DMS114 treated with DMSO at 0.1 percent for 48 hours (cell line): ENCODE measurements at regions not wholly inside any gene's neighbourhood (a gene's known extent, or its start where the extent isn't known, plus 50 kb on each side); places are given as distances from the start of the nearest gene placed in this dataset.

ENCODE experiments used
- DNase-seq: peaks from one replicate; lab custom pipeline; 2025; ENCODE audit not compliant: unreplicated experiment; lab: John Stamatoyannopoulos, UW

DNA sequence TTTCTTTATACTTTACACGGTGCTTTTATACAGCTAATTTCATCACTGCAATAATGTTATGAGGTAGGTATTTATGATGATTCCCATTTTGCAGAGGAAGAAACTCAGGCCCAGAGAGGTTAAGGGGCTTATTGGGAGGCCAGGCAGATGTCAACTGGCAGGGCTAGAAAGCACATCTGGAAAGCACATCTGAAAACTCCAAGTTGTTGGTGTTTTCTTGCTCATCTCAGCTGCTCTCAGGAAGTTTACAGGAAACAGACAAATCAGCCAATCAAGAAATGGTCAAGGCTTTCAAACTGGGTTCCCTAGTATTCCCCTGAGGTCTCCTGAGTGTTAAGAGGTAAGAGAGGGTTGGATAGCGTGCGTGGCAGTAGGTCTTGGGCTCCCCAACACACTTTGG lies 124.1 kb upstream of the MED13L start:
- DNase-seq: no peak

DNA sequence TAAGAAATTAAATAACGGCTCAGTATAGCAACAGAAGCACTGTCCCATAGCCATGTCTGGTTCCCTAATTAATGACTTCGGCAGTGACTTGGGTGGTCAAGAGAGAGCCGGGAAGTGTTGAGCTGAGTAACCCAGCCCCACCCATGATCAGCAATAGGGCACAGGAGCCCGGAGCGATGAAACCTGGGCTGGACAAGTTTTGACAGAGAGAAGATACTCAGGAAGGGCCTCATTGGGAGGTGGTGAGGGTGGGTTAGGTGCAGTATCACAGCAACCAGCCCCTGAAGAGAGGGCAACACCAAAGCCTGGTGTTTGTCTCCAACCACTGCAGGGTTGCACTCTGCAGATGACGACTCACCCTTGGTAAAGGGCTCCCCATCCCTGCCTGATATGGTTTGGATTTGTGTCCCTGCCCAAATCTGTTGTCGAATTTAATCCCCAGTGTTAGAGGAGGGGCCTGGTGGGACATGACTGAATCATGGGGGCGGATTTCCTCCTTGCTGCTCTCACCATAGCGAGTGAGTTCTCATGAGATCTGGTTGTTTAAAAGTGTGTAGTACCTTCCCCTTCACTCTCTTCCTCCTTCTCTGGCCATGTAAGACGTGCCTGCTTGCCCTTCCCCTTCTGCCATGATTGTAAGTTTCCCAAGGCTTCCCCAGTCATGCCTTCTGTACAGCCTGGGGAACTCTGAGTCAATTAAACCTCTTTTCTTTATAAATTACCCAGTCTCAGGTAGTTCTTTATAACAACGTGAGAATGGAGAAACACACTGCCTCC lies 124.9 kb upstream of the MED13L start:
- no peak for DNase-seq

DNA sequence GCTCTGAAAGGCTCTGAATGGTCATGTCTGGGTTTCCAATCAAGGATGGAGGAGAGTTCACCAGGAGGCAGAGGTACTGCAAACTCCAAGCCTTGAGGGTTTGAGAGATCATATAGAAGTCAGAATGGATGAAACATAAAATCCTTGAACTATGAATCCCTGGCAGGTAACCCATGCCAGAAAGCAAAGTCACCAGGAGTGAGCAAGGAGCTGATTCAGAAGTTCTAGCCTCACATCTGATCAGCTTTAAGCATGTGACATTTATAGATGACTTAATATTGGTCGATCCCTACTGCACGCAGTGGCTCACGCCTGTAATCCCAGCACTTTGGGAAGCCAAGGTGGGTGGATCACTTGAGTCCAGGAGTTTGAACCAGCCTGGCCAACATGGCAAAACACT lies 126.1 kb upstream of the MED13L start:
- DNase-seq: no peak

DNA sequence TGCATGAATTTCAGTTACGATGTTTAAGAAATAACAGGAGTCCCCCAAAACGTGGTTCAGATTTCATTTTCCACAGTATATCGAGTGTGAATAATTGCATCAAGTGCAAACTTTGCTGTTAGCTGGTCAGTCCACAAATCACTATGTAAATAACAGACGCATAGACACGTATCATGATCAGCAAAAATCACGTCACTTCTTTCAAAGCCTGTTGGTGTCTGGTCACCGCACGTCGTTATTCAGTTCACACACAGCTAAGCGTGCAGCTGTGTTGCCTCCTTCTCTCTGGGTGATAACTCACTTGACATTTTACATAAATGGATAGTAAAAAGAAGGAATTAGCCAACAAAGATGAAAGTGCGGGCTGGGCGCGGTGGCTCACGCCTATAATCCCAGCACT lies 126.8 kb upstream of the MED13L start:
- DNase-seq: no peak

DNA sequence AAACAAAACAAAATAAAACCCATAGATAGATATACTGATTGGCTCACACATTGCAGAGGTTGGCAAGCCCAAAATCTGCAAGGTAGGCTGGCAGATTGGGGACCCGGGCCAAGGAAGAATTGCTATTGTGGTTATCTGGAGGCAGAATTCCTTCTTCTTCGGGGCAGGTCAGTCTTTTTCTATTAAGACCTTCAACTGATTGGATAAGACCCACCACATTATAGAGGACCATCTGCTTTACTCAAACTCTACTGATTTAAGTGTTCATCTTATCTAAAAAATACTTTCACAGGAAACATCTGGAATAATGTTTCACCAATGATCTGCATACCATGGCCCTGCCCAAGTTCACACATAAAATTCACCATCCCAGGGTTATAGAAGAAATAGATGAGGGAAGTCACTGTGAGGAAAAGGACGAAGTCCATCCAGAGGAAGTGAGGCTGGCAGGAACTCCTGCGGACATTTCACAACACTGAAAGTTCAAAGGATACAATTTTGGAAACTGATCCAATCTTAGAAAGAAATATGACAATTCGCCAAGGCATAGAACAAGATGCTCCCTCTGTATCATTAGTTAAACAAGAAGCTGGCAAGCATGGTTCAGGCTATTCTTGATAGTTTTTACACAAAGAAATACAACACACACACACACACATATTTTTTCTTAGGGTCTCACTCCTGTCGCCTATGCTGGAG lies 127.6 kb upstream of the MED13L start:
- DNase-seq: no peak

DNA sequence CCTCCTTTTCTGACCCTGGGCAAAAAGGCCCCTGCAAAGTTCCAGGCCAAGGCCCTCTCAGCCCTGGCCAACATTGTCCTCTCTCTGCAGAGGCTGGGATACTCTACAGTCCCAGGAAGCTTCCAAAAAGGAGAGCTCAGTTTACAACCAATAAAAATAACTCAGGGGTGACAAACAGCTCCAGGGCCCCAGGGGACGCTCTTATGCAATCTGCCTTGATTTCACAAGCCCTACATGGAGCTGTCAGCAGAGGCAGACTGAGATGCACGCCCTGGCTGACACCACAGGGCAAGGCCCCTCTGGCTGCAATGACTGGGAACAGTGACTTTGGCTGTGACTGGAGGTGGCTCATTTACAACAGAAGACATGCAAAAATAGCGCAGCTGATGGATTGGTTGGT lies 129.0 kb upstream of the MED13L start:
- DNase-seq: no peak

DNA sequence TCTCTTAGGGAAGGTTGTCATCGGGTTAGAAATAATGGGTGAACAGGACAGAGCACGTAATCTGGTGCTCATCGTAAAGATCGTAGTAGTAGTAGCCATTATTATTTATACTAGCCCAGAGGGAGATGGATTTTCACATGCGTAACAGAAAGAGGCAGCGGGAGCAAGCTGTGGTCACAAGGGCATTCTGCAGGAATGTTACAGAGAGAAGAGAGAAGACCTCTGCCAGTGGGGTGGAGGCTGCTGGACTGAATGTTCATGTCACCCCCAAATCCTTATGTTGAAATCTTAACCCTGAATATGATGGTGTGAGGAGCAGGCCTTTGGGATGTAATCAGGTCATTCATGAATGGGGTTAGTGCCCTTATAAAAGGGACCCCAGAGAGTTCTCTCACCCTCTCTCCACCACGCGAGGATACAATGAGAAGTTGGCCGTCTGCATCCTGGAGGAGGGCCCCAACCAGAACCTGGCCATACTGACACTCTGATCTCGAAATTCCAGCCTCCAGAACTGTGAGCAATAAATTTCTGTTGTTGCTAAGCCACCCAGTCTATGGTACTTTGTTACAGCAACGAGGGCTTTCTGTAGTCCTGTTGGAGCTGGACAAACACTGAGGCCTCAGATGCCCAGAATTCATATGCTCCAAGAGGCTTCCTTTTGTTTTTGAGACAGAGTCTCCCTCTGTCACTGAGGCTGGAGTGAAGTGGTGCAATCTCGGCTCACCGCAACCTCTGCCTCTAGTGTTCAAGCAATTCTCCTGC lies 131.2 kb upstream of the MED13L start:
- no peak for DNase-seq

DNA sequence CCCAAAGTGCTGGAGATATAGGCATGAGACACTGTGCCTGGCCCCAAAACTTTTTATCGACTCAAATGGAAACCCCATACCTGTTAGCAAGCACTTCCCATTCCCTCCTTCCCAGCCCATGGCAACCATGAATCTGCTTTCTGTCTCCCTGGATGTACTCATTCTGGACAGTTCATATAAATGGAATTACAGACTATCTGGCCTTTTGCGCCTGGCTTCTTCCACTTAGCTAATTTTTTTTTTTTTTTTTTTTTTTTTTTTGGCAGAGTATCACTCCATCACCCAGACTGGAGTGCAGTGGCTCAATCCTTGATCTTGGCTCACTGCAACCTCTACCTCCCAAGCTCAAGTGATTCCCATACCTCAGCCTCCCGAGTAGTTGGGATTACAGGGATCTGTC lies 134.5 kb upstream of the MED13L start:
- no peak for DNase-seq

DNA sequence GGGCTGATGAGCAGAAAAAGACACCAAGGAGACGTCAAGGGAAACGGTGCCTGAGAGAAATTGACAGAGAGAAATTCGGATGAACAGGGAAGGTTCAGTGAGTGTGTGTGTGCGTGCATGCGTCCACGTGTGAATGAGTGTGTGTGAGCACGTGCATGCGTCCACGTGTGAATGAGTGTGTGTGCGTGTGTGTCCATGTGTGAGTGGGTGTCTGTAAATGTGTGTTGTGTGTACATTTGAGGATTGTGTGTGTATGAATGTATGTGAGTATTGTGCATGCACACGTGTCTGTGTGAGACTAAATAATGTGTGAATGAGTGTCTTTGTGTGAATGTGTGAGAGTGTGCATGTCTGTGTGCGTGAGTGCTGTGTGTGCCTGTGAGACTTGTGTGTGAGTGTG lies 137.4 kb upstream of the MED13L start:
- no peak for DNase-seq

DNA sequence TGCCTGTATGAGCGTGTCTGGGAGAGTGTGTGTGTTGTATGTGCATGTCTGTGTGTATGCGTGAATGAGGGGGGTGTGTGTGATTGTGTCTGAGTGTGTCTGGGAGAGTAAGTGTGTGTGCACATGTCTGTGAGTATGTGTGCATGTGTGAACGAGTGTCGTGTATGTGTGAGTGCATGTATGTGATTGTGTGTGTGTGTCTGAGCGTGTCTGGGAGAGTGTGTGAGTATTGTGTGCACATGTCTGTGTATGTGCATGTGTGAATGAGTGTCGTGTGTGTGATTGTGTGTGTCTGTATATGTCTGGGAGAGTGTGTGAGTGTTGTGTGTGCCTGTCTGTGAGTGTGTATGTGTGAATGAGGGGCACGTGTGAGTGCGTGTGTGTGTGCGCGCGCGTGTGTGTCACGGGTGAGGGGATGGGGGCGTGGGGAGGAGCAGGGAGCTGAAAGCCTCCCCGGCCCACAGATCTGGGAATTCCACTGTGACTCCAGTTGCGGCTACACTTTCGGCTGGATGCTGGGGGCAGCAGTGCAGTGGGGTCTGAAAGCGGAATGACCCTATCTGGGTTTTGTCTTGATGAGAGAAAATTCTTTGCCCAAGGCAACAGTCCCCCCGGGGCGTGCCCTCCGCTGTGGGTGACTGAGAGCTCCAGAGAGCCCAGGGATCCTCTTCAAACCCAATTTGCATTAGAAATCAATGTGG lies 138.1 kb upstream of the MED13L start:
- no peak for DNase-seq

DNA sequence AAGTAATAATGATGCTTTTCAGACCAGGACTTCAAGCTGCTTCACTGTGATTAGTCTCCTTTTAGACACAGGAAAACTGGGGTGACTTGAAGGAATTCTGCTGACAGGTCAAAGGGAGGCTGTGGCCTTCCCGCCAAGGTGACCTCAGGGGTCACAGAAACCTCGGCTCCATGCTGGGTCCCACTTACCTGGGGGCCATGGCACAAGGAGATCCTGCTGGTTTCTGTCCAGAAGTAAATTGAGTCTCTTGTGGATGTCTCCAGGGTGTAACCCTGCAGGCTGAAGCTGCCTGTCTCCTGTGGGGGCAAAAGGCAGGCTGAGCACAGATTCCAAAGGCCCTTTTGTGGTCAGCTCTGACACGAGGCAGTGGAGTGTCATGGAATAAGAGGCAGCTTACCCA lies 138.7 kb upstream of the MED13L start:
- no peak for DNase-seq

DNA sequence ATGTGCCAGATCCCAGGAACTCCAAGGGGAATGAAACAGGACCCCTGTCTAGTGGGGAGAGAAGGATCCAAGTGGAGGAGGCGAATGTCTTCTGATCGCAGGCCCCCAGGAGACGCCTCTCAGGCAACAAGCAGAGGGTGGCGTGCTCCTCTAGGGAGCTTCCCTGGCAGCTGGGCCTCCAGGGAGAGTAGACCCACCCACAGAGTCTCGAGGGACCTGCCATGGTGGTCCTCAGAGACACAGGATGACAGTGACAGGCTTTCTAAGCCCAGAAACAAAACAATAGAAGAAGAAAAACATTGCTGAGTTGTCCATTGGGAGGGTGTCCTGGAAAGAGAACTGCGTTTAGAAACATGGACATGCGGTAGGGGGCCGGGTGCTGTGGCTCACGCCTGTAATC lies 140.6 kb upstream of the MAP1LC3B2 start:
- DNase-seq: no peak

DNA sequence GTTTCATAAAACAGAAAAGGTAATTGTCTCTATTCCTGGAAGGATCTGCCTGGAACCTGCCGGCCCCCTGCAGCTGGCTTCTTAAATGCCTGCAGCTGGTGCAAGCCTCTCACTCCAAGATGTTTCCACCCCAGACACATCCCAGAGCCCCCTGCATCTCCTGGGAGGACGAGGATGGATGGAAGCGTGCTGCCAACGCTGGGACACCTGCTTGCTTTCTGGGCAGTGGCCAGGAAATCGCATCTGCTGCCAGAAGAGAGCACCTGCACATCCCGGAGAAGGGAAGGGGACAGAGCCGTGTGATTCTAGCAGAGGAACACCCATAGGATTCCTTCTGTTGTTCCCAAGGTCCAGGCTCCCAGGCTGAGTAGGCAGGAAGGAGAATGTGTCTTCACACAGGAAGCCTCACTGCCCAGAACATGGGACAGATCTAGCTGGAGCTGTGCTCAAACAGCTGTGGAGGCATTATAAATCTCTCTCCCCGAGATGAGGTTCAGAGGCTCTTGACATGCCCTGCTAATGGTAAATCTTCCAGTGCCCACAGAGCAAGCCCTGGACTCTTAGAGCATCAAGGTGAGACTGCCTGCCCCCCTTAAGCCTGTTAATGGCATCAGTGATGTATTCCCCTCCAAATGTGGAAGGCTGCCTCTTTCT lies 138.8 kb upstream of the MAP1LC3B2 start:
- no peak for DNase-seq

DNA sequence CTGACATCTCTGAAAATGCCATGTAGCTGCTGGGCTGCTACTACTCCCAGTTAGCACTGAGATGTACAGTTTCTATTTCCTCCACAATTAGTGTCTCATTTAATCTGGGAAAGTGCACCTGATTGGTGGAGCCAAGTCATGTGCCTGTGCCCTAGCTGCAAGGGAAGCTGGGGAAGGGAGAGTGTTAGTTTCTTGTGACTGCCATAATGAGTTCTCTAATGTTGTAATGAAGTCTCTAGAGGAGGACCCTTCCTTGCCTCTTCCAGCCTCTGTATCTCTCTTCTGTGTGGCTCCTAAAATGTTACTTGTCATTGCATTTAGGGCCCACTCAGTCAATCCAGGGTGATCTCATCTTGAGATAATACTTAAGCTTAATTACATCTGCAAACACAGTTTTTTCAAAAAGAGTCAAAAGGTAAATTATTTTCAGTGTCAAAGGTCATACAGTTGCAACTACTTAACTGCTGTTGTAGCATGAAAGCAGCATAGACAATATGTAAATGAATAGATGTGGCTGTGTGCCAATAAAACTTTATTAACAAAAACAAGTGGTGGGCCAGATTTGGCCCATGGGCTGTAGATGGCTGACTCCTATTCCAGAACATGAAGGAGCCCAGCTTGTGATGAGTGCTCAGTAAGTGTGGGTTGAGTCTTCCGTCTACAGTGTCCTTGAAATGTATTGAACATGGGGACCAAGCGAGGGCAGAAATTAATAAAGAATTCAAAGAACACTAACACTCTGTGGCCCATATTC lies 137.2 kb upstream of the MAP1LC3B2 start:
- DNase-seq: no peak

DNA sequence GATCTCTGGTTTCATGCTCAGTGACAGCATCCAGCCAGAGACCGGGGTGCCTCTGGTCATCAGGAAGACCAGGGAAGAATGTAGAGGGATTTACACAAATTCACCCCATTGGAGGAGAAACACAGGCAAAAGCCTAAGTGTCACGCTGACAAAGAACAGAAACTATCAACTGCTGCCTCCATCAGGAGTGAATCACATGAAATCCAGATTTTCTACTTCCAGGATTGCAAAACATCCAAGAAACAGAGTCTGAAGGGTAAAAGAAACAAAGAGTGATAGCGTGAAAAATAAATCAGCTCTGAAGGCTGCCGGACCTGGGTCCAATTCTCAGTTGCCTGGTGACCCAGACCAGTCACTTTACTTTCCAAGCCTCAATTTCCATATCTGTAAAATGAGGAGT lies 136.1 kb upstream of the MAP1LC3B2 start:
- no peak for DNase-seq

DNA sequence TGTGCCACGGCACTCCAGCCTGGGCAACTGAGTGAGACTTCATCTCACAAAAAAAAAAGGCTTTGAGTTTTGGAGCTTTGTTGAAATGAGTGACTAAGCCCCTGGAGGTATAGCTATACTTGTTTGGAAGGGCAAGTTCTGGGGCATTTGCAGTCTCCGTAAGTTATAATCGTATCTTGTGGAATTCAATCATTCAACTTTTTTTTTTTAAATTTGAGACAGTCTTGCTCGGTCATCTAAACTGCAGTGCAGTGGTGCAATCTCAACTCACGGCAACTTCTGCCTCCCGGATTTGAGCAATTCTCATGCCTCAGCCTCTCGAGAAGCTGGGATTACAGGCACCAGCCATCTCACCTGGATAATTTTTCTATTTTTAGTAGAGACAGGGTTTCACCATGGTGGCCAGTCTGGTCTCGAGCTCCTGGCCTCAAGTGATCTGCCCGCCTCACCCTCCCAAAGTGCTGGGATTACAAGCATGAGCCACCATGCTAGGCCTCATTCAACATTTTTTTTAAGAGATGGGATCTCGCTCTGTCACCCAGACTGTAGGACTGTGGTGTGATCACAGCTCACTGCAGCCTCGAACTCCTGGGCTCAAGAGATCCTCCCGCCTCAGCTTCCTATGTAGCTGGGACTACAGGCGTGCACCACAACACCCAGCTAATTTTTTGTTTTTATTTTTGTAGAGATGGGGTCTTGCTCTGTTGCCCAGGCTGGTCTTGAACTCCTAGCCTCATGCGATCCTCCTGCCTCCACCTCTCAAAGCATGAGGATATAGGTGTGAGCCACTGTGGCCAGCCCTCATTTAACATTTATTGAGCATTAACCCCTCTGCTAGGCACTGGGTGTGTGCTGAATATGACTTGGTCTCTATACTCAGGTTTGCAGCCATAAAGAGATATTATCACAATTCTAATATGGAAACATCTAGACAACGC lies 133.7 kb upstream of the MAP1LC3B2 start:
- DNase-seq: no peak

DNA sequence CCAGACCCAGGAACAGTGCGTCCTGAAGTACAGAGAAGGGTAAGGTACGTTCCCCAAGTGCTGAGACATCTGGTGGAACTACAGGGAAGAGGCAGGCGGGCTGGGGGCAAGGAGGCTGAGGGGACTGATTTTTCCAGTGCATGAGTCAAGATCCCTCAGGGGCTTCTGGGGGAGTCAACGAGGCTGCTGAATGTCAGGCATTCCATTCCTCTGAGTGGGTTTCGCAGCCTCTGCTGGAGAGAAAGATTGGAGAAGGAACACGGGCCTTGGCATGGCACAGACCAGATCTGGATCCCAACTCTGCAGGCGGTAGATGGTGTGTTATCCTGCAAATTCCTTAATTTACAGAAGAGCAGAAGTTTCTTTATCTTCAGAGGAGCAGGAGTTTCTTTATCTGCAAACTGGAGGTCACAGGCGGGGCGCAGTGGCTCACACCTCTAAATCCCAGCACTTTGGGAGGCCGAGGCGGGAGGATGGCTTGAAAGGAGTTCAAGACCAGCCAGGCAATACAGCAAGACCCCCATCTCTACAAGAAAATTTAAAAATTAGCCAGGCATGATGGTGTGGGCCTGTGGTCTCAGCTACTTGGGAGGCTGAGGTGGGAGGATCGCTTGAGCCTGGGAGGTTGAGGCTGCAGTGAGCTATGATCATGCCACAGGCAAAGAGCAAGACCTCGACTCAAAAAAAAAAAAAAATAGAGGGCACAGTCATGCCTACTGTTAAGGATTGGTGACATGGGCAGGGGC lies 132.6 kb upstream of the MAP1LC3B2 start:
- peak; percentile 46 for DNase-seq

DNA sequence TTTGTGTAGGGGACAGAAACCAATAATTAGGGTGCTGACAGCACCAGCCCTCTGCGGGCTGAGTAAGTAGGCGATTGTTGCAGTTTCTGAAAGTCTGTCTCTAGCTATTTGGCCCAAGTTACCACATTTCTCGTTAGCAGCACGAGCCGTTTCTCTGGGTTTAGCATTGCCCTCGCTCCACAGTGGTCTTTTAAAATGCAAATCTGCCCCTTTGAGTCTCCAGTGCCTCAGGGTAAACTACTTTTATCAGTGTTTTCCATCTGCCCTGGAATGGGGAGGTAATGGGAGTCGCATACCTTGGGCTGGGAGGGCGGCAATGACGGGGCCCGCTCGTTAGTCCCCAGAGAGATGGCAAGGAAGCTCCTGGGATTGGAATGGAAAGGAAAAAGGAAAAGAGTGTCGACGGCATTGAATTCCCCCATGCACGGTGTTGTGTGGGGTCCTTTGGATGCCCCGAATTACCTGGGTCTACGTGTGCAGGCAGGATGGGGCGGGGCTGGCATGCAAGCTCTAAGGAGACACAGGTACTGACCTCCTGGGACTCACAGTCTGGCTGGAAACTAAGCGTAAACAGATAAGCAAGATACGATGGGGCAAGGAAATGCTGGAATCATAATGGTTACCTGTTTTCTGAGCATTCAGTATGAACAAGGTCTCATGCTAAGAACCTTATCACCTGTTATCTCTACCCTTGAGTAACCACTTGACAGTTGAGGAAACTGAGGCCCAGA lies 131.8 kb upstream of the MAP1LC3B2 start:
- peak; percentile 25 for DNase-seq
